Testis (tissue), 2 donors: ENCODE measurements at regions not wholly inside any gene's neighbourhood (a gene's known extent, or its start where the extent isn't known, plus 50 kb on each side); places are given as distances from the start of the nearest gene placed in this dataset.

Experiments
- DNase-seq: peaks from one replicate; pipeline ENCODE4 v3.0.0-alpha.2; 2019
- H3K27ac ChIP-seq, 2 donors: fragments of 200-600 bp; sonication (generic); one replicate each; pipeline ENCODE4 v1.5.1; 2019
- H3K27me3 ChIP-seq: fragments of 200-600 bp; sonication (generic); one replicate; pipeline ENCODE4 v1.5.1; 2019
- H3K36me3 ChIP-seq: fragments of 200-600 bp; sonication (generic); one replicate; pipeline ENCODE4 v1.5.1; 2017; ENCODE audit warnings: low read depth; ENCODE audit errors: missing control alignments
- H3K4me1 ChIP-seq: fragments of 200-600 bp; sonication (generic); one replicate; pipeline ENCODE4 v1.5.1; 2019
- H3K4me3 ChIP-seq, 2 donors: fragments of 200-600 bp; sonication (generic); one replicate each; pipeline ENCODE4 v1.5.1; 2017 to 2019
- H3K9me3 ChIP-seq: fragments of 200-600 bp; sonication (generic); one replicate; pipeline ENCODE4 v1.5.1; 2017
- CTCF ChIP-seq, 3 experiments: fragments of 450-650 bp in 2 of 3; fragments of 200-600 bp in 1 of 3; sonication (generic) in 1 of 3; IDR thresholded peaks; one replicate each; pipeline ENCODE4 v1.5.1; 2016 to 2019; ENCODE audit warnings: antibody characterized with exemption in 3 of 3, mild to moderate bottlenecking in 2 of 3, moderate library complexity in 1 of 3
- POLR2A ChIP-seq: fragments of 450-650 bp; IDR thresholded peaks from one replicate; pipeline ENCODE4 v1.6.1; 2017; ENCODE audit warnings: antibody characterized with exemption, mild to moderate bottlenecking, moderate library complexity
- WGBS, 2 donors: methylation state at CpG; one replicate each; pipeline ENCODE4 v1.1.5; 2018; 5-methylcytosine and 5-hydroxymethylcytosine counted together
- intact Hi-C: fragments of 100-400 bp; cut with DNase I; formaldehyde crosslinking; loops from one replicate; pipeline ENCODE4 v1.15.1; 2023; ENCODE audit warnings: low total_unique reads

GRCh38 chr16:73311857-73312723 lies 264.2 kb upstream of the ZFHX3 start:
- no peaks in the 10 kb centered on the region for H3K27me3 ChIP-seq
- intact Hi-C loops: no loop called here
- no peak for TF ChIP-seq POLR2A
- no peak for TF ChIP-seq CTCF (IDR thresholded peaks at IDR 0.05)
- no peaks in the 10 kb centered on the region for H3K4me1 ChIP-seq
- no peak overlapping the region for H3K4me3 ChIP-seq
- H3K36me3 ChIP-seq: no peaks in the 10 kb centered on the region
- H3K9me3 ChIP-seq: no peaks in the 10 kb centered on the region
- DNase-seq: no peak
- H3K27ac ChIP-seq: no peak overlapping the region
- WGBS, 2 donors: 82 to 83% methylated on average over 10 of the region's 10 CpGs

GRCh38 chr16:73308771-73309170 lies 260.8 kb upstream of the ZFHX3 start:
- no peak for TF ChIP-seq POLR2A
- no peaks in the 10 kb centered on the region for H3K36me3 ChIP-seq
- intact Hi-C loops: no loop called here

GRCh38 chr16:73306901-73307413 lies 259.0 kb upstream of the ZFHX3 start:
- Histone ChIP-seq H3K9me3 (no peaks in the 10 kb centered on the region), H3K27ac (no peak overlapping the region), H3K27me3 (no peaks in the 10 kb centered on the region), H3K36me3 (no peaks in the 10 kb centered on the region), H3K4me3 (no peak overlapping the region), H3K4me1 (no peaks in the 10 kb centered on the region)
- no peak for DNase-seq
- TF ChIP-seq POLR2A (no peak), CTCF (IDR thresholded peaks at IDR 0.05) (no peak)
- intact Hi-C loops: no loop called here
- WGBS, 2 donors: 64 to 65% methylated on average over 1 of the region's 1 CpG

More at GRCh38 chr16:73308771-73309170, 260.8 kb upstream of the ZFHX3 start:
- DNase-seq: no peak
- Histone ChIP-seq H3K9me3 (no peaks in the 10 kb centered on the region), H3K27me3 (no peaks in the 10 kb centered on the region), H3K4me1 (no peaks in the 10 kb centered on the region), H3K4me3 (no peak overlapping the region), H3K27ac (no peak overlapping the region)

- H3K9me3 ChIP-seq: no peaks in the 10 kb centered on the region
- TF ChIP-seq POLR2A (no peak), CTCF (IDR thresholded peaks at IDR 0.05) (no peak)
- H3K4me1 ChIP-seq: no peaks in the 10 kb centered on the region
- H3K4me3 ChIP-seq: no peak overlapping the region
- intact Hi-C loops: no loop called here
- no peaks in the 10 kb centered on the region for H3K36me3 ChIP-seq
- WGBS, 2 donors: 34 to 45% methylated on average over 14 of the region's 14 CpGs
- no peak overlapping the region for H3K27ac ChIP-seq
- H3K27me3 ChIP-seq: no peaks in the 10 kb centered on the region
- DNase-seq: no peak
These were observed 256.3 kb upstream of the ZFHX3 start for GRCh38 chr16:73304008-73304774.

GRCh38 chr16:73302942-73303341 lies 255.0 kb upstream of the ZFHX3 start:
- no peaks in the 10 kb centered on the region for H3K27me3 ChIP-seq
- DNase-seq: no peak
- no peak overlapping the region for H3K4me3 ChIP-seq
- no peaks in the 10 kb centered on the region for H3K9me3 ChIP-seq
- TF ChIP-seq CTCF (IDR thresholded peaks at IDR 0.05): no peak
- no peak for TF ChIP-seq POLR2A
- H3K36me3 ChIP-seq: no peaks in the 10 kb centered on the region
- H3K4me1 ChIP-seq: no peaks in the 10 kb centered on the region
- intact Hi-C loops: no loop called here
- H3K27ac ChIP-seq: no peak overlapping the region
- WGBS, 2 donors: 90 to 94% methylated on average over 3 of the region's 3 CpGs
